Neuronal stem cell (in vitro differentiated cells): ENCODE measurements at regions not wholly inside any gene's neighbourhood (a gene's known extent, or its start where the extent isn't known, plus 50 kb on each side); places are given as distances from the start of the nearest gene placed in this dataset.
A peak's percentile ranks its signal among the peaks of the same experiment; 100 is the strongest.

Experiments used
- DNase-seq: peaks from one replicate; pipeline ENCODE4 v3.0.0-alpha.2; 2013; ENCODE audit warnings: low spot score
- H2AFZ ChIP-seq: one replicate; pipeline ENCODE4 v1.6.1; 2013; ENCODE audit warnings: mild to moderate bottlenecking, low read length, inconsistent platforms
- H2AK5ac ChIP-seq: 2 replicates; pipeline ENCODE4 v1.6.1; 2013; ENCODE audit warnings: low read depth, mild to moderate bottlenecking, inconsistent platforms, low read length, moderate library complexity, mixed read lengths
- H2BK120ac ChIP-seq: 2 replicates; pipeline ENCODE4 v1.6.1; 2013; ENCODE audit warnings: low read depth, mild to moderate bottlenecking, inconsistent platforms, low read length, moderate library complexity, mixed read lengths
- H2BK12ac ChIP-seq: one replicate; pipeline ENCODE4 v1.6.1; 2013; ENCODE audit warnings: low read length, inconsistent platforms
- H2BK15ac ChIP-seq: 2 replicates; pipeline ENCODE4 v1.6.1; 2013; ENCODE audit warnings: mild to moderate bottlenecking, low read length, inconsistent platforms, mixed read lengths
- H2BK5ac ChIP-seq: one replicate; pipeline ENCODE4 v1.6.1; 2013; ENCODE audit warnings: inconsistent platforms, mild to moderate bottlenecking, low read length, moderate library complexity
- H3K14ac ChIP-seq: one replicate; pipeline ENCODE4 v1.6.1; 2013; ENCODE audit warnings: low read length, inconsistent platforms
- H3K18ac ChIP-seq: 2 replicates; pipeline ENCODE4 v1.6.1; 2013; ENCODE audit warnings: low read length, inconsistent platforms
- H3K23ac ChIP-seq: 2 replicates; pipeline ENCODE4 v1.6.1; 2013; ENCODE audit warnings: low read depth, mild to moderate bottlenecking, mixed read lengths, low read length, inconsistent platforms; ENCODE audit not compliant: poor library complexity
- H3K27ac ChIP-seq: replicated peaks from 3 replicates; pipeline ENCODE4 v1.5.1; 2013; ENCODE audit warnings: low read length, inconsistent platforms
- H3K27me3 ChIP-seq, 3 experiments: 2 replicates each; pipeline ENCODE4 v1.6.1; 2013; ENCODE audit warnings: low read length in 3 of 3, mild to moderate bottlenecking in 2 of 3, inconsistent platforms in 1 of 3, low read depth in 1 of 3, mixed read lengths in 1 of 3, moderate library complexity in 1 of 3; ENCODE audit not compliant: control insufficient read depth in 3 of 3, insufficient read depth in 3 of 3
- H3K36me3 ChIP-seq, 2 donors: replicated peaks in 1 of 2; 2 replicates each; pipeline ENCODE4 v1.6.1; 2013; ENCODE audit warnings: low read length in 2 of 2; ENCODE audit not compliant: control insufficient read depth in 2 of 2, insufficient read depth in 2 of 2
- H3K4ac ChIP-seq: 2 replicates; pipeline ENCODE4 v1.6.1; 2013; ENCODE audit warnings: inconsistent platforms, mild to moderate bottlenecking, low read length, moderate library complexity
- H3K4me1 ChIP-seq, 2 donors: 1 replicate in 1 of 2; 2 replicates in 1 of 2; pipeline ENCODE4 v1.6.1; 2013; ENCODE audit warnings: low read length in 2 of 2, low read depth in 1 of 2; ENCODE audit not compliant: control insufficient read depth in 2 of 2, insufficient read depth in 1 of 2
- H3K4me2 ChIP-seq: one replicate; pipeline ENCODE4 v1.6.1; 2013; ENCODE audit warnings: mild to moderate bottlenecking, low read length, inconsistent platforms; ENCODE audit not compliant: insufficient read depth, poor library complexity, severe bottlenecking
- H3K4me3 ChIP-seq, 2 donors: 2 replicates each; pipeline ENCODE4 v1.5.1; 2013; ENCODE audit warnings: low read length in 2 of 2, mild to moderate bottlenecking in 2 of 2, inconsistent platforms in 1 of 2, moderate library complexity in 1 of 2
- H3K79me1 ChIP-seq: one replicate; pipeline ENCODE4 v1.6.1; 2013; ENCODE audit warnings: low read depth, mild to moderate bottlenecking, inconsistent platforms, low read length, moderate library complexity
- H3K9ac ChIP-seq: one replicate; pipeline ENCODE4 v1.6.1; 2013; ENCODE audit warnings: mild to moderate bottlenecking, low read depth, low read length, inconsistent platforms; ENCODE audit not compliant: poor library complexity
- H3K9me3 ChIP-seq, 2 donors: replicated peaks in 1 of 2; 2 replicates each; pipeline versions ENCODE3 to v1.6.1; 2013; ENCODE audit warnings: low read length in 2 of 2, mild to moderate bottlenecking in 2 of 2, inconsistent platforms in 1 of 2, low read depth in 1 of 2, mixed read lengths in 1 of 2, moderate library complexity in 1 of 2; ENCODE audit not compliant: control insufficient read depth in 2 of 2, insufficient read depth in 1 of 2
- H4K8ac ChIP-seq: one replicate; pipeline ENCODE4 v1.6.1; 2013; ENCODE audit warnings: low read depth, mild to moderate bottlenecking, inconsistent platforms, low read length, moderate library complexity
- H4K91ac ChIP-seq: one replicate; pipeline ENCODE4 v1.6.1; 2013; ENCODE audit warnings: low read length, low read depth, mild to moderate bottlenecking, inconsistent platforms; ENCODE audit not compliant: poor library complexity
- WGBS, 2 donors: extraction: QIAGEN DNeasy Blood & Tissue Kit; methylation state at CpG; one replicate each; pipeline ENCODE4 v1.1.7; 2013; ENCODE audit warnings: missing lambda C conversion rate in 2 of 2, mixed read lengths in 1 of 2; ENCODE audit not compliant: insufficient read length in 2 of 2, insufficient replicate concordance in 1 of 2; ENCODE audit errors: extremely low coverage in 2 of 2; 5-methylcytosine and 5-hydroxymethylcytosine counted together

DNA sequence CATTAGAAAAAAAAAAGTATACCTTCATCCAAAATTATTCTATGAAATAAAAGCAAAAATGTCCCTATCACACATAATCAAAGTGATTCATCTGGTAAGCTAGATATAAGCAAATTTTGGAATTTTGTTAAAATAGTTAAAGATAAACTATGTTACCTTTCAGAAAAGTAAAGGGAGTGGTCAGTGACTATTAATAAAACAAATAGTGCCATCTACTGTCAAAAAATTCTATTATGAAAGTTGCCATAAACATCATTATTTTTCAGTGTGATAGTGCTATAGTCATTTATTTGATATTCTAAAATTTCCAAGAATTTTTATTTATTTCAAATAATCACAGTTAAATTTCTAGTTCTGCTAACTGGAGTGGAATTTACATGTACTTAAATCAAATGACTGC lies 803.7 kb downstream of the KCNT2 start:
- H2BK5ac ChIP-seq, result no peak overlapping the region
- no peaks in the 10 kb centered on the region for H3K27me3 ChIP-seq
- no peak overlapping the region for H2AFZ ChIP-seq
- no peaks in the 10 kb centered on the region for H3K9me3 ChIP-seq
- H3K18ac ChIP-seq, result no peak overlapping the region
- no peak overlapping the region for H2BK15ac ChIP-seq
- no peak overlapping the region for H3K27ac ChIP-seq
- H2BK120ac ChIP-seq, result no peak overlapping the region
- H2BK12ac ChIP-seq, result no peak overlapping the region
- H3K23ac ChIP-seq, result no peak overlapping the region
- H3K79me1 ChIP-seq, result no peaks in the 10 kb centered on the region
- H3K14ac ChIP-seq, result no peak overlapping the region
- H2AK5ac ChIP-seq, result no peak overlapping the region
- no peaks in the 10 kb centered on the region for H3K4me1 ChIP-seq
- H3K4me3 ChIP-seq, result no peak overlapping the region
- DNase-seq, result no peak
- H3K4ac ChIP-seq, result no peak overlapping the region
- no peak overlapping the region for H4K91ac ChIP-seq
- H3K36me3 ChIP-seq, result no peaks in the 10 kb centered on the region
- no peak overlapping the region for H3K4me2 ChIP-seq
- no peak overlapping the region for H3K9ac ChIP-seq
- no peak overlapping the region for H4K8ac ChIP-seq

DNA sequence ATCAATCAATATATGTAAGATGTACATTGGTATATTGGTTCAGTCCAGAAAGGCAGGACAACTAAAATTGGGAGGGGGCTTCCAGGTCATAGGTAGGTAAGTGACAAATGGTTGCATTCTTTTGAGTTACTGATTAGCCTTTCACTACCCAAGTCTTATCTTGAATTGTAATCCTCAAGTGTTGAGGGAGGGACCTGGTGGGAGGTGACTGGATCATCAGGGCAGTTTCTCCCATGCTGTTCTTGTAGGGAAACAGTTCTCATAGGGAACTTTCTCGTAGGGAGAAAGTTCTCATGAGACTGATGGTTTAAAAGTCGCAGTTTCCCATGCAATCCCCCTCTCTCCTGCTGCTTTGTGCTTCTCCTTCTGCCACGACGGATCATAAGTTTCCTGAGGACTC lies 809.2 kb downstream of the KCNT2 start:
- WGBS, 2 donors, result no CpG with 5 or more reads among the region's 4 CpGs
- no peak for DNase-seq
- no peaks in the 10 kb centered on the region for H3K27me3 ChIP-seq

DNA sequence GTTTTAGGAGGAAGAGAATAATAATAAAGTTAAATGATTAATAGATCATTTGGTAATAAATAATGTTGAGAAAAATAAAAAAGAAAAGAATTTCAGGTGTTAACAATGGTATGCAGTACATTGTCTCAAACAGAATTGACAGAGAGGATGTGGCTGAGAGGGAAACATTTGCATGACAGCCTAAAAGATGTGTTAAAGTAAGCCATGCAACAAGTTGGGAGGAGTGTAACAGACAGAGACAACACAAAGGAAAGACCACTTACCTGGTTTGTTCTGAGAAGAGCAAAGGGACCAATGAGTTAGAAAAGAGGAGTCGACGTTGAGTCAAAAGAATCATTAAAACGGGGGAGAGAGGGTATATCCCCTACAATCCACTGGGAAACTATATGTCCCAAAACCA lies 814.0 kb downstream of the KCNT2 start:
- Histone ChIP-seq H3K27me3 (no peaks in the 10 kb centered on the region), H3K18ac (no peak overlapping the region), H3K23ac (no peak overlapping the region), H2BK15ac (no peak overlapping the region), H3K9ac (no peak overlapping the region), H3K79me1 (no peaks in the 10 kb centered on the region), H4K8ac (no peak overlapping the region), H4K91ac (no peak overlapping the region), H3K27ac (no peak overlapping the region), H2AFZ (no peak overlapping the region), H2BK12ac (no peak overlapping the region), H3K4ac (no peak overlapping the region), H3K36me3 (no peaks in the 10 kb centered on the region), H2BK120ac (no peak overlapping the region), H3K9me3 (peaks cover 0 to 8% of the 10 kb centered on the region in 2 donors), H2BK5ac (no peak overlapping the region), H3K4me2 (no peak overlapping the region), H3K4me3 (no peak overlapping the region), H3K4me1 (no peaks in the 10 kb centered on the region), H3K14ac (no peak overlapping the region), H2AK5ac (no peak overlapping the region)
- no peak for DNase-seq
- no CpG with 5 or more reads among the region's 3 CpGs for WGBS, 2 donors

More for the DNA sequence above, 809.2 kb downstream of the KCNT2 start:
- Histone ChIP-seq H3K79me1 (no peaks in the 10 kb centered on the region), H2BK5ac (no peak overlapping the region), H2BK120ac (no peak overlapping the region), H3K9ac (no peak overlapping the region), H3K23ac (no peak overlapping the region), H2BK12ac (no peak overlapping the region), H3K27ac (no peak overlapping the region), H2BK15ac (no peak overlapping the region), H4K91ac (no peak overlapping the region), H3K36me3 (no peaks in the 10 kb centered on the region), H4K8ac (no peak overlapping the region), H2AFZ (no peak overlapping the region), H3K14ac (no peak overlapping the region), H3K4ac (no peak overlapping the region), H3K9me3 (no peaks in the 10 kb centered on the region), H3K4me2 (no peak overlapping the region), H3K4me1 (no peaks in the 10 kb centered on the region), H3K18ac (no peak overlapping the region), H3K4me3 (no peak overlapping the region), H2AK5ac (no peak overlapping the region)

DNA sequence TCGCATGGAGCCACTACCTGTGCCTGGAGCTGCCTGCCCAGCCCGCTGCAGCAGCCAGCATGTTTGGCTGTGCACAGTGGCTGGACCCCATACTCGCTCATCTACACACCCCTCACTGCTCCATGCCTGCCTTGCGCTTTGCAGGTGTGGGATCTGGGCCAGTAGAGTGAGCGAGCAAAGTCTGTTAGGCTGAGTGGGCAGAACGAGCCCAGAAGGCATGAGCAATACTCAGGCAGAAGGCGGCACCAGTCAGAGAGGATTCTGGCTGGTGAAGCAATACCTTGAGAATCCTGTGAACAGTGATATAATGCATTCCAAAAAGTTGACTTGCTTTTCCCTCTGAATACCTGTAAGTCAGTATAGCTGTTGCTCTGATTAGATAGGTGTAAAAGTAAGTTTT lies 816.4 kb downstream of the KCNT2 start:
- H3K79me1 ChIP-seq, result no peaks in the 10 kb centered on the region
- H3K4ac ChIP-seq, result no peak overlapping the region
- H3K36me3 ChIP-seq, result no peaks in the 10 kb centered on the region
- DNase-seq, result no peak
- no peak overlapping the region for H2AK5ac ChIP-seq
- H3K18ac ChIP-seq, result no peak overlapping the region
- H3K4me2 ChIP-seq, result no peak overlapping the region
- no peak overlapping the region for H3K4me3 ChIP-seq
- peaks cover 0 to 8% of the 10 kb centered on the region in 2 donors for H3K9me3 ChIP-seq
- H3K9ac ChIP-seq, result no peak overlapping the region
- H3K14ac ChIP-seq, result no peak overlapping the region
- no peak overlapping the region for H4K91ac ChIP-seq
- no peaks in the 10 kb centered on the region for H3K4me1 ChIP-seq
- H2BK15ac ChIP-seq, result no peak overlapping the region
- WGBS, 2 donors, result no CpG with 5 or more reads among the region's 7 CpGs
- peak overlapping the region; percentile 81 for H3K23ac ChIP-seq
- H2BK120ac ChIP-seq, result no peak overlapping the region
- H2BK5ac ChIP-seq, result no peak overlapping the region
- H2AFZ ChIP-seq, result no peak overlapping the region
- no peak overlapping the region for H2BK12ac ChIP-seq
- no peak overlapping the region for H4K8ac ChIP-seq
- no peak overlapping the region for H3K27ac ChIP-seq
- no peaks in the 10 kb centered on the region for H3K27me3 ChIP-seq
